HG03378 (cell line): ENCODE measurements at regions not wholly inside any gene's neighbourhood (a gene's known extent, or its start where the extent isn't known, plus 50 kb on each side); places are given as distances from the start of the nearest gene placed in this dataset.
"Not testable (repeated sequence)": the region's sequence is repeated elsewhere in the genome, so short reads cannot be mapped to it uniquely, and the experiment has no call there.

Experiments used
- ATAC-seq: cut with Tn5 transposase; IDR thresholded peaks from one replicate; pipeline ENCODE4 v1.9.1; 2021; ENCODE audit warnings: mild to moderate bottlenecking, moderate library complexity; ENCODE audit not compliant: unreplicated experiment

- no peak for ATAC-seq
These were observed 276.4 kb upstream of the COBL start for GRCh38 chr7:51592842-51593599.

DNA sequence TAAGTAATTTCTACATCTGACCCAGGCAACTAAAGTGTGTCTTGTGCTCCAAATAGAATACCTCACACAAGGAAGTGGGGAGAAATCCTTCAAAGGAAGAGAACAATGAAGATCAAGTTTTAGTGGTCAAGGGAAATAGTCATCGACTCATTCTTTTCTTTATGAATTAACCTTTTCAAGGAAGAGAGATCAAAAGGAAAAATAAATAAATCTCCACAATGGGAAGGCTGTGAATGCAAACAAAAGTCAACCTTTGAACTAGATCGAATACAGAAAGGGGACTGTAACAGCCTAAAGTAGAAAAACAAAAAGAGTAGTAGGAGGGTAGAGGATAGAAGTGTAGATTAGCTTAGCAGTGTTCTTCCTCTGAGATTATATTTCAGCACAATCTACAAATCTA lies 274.6 kb upstream of the COBL start:
- ATAC-seq = no peak

- no peak for ATAC-seq
These were observed 274.1 kb upstream of the COBL start for GRCh38 chr7:51590746-51591145.

DNA sequence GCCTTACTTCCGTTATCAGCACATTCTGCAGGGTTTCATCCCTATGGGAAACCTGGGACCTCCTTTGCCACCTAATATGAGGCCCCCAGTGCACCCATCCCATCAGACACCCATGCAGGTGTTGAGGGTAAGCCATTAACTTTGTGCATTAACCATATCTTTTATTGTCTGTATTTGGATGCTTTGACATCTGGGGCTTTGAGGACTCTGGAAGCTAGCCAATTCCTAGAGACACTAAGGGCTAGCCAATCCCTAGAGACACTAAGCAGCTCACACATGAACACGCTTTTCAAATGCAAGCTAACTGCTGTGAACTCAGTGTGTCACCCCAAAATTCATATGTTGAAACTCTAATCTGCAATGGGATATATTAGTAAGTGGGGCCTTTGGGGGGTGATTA lies 272.5 kb upstream of the COBL start:
- ATAC-seq = no peak

DNA sequence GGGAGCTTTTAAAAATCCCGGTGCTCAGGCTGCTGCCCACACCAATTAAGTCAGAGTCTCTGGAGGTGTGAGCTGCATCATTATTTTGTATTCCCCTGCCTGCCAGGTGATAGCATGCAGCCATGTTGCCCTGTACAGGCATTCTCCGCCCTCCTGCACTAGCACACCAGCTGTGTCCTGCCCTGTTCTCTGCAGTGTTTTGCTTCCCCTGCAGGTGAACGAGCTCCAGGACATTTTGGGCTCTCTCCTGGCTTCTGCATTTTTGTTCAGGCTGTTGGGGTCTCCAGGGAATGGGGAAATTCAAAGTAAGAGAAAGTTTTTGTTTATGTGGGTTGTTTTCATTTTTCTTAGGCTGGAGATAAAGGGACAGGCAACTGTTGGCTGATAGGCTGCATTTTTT lies 271.0 kb upstream of the COBL start:
- no peak for ATAC-seq

DNA sequence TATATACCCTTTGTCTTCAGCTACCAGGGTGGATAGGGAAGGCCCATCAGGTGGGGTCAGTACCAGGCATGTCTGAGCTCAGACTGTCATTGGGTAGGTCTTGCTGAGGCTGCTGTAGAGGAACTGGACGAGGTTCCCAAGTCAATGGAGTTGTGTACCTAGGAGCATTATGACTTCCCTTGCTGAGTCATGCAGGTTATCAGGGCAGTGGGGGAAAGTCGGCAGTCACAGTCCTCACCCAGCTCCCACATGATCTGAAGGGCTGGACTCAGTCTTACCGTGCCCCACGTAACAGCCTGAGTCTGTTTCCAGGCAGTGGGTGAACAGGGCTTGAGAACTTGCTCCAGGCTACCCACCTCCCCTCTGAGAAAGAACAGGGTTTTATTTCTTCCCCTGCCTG lies 260.8 kb upstream of the COBL start:
- no peak for ATAC-seq

GRCh38 chr7:51569581-51569980 lies 253.0 kb upstream of the COBL start:
- no peak for ATAC-seq

GRCh38 chr7:51569176-51569575 lies 252.6 kb upstream of the COBL start:
- ATAC-seq = no peak

- ATAC-seq = no peak
These were observed 234.5 kb upstream of the COBL start for GRCh38 chr7:51551070-51551469.

GRCh38 chr7:51545131-51545530 lies 228.5 kb upstream of the COBL start:
- no peak for ATAC-seq

DNA sequence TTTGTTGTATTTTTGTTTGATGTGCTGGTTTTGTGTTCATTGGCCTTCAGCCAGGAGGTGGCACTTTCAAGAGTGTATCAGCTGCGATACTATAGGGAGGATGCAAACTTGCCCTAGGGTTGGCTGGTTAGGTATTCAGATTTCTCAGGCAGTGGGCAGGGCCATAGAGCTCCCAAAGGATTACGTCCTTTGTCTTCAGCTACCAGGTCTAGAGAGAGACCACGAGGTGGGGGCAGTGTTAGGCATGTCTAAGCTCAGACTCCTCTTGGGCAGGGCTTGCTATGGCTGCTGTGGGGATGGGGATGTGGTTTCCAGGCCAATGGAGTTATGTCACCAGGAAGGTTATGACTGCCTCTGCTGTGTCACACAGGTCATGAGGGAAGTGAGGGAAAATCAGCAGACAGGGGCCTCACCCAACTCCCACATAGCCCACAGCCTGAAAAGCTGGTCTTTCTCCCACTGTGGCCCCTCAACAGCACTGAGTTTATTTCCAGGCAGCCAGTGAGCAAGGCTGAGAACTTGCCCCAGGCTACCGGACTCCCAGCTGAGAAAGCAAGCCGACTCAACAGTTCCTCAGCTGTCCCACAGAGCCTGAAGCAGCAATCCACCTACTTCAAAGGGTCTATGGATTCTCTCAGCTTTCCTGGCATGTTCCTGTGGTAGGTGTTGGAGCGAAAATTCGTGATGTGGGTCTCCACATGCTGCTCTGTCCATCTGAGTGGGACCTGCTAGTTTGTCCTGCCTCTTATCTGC lies 227.4 kb upstream of the COBL start:
- no peak for ATAC-seq

DNA sequence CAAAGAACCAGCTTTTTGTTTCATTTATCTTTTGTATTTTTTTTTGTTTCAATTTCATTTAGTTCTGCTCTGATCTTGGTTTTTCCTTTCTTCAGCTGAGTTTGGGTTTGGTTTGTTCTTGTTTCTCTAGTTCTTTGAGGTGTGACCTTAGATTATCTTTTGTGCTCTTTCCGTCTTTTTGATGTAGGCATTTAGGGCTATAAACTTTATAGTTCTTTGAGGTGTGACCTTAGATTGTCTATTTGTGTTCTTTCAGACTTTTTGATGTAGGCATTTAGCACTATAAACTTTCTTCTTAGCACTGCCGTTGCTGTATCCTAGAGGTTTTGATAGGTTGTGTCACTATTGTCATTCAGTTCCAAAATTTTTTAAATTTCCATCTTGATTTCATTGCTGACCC lies 224.3 kb upstream of the COBL start:
- ATAC-seq = not testable (repeated sequence)

GRCh38 chr7:51539840-51540239 lies 223.2 kb upstream of the COBL start:
- no peak for ATAC-seq

DNA sequence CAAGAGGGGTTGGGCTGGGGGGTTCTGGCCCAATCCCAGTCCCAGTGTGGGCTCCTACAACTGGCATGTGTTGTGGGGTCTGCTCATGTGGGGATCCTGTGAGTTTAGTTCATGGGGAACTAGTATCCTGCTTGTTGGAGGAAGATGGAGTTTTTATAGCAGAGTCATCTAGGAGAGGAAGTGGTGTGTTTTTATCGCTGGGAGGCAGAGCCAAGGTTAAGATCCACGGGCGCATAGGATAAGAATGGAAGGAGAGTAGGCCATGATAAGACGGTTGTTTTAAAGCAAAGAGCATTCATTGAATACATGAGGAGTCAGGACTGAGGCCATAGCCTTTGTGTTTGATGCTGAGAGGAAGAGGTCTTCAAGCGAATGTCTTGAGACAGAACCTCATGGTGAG lies 211.6 kb upstream of the COBL start:
- no peak for ATAC-seq

DNA sequence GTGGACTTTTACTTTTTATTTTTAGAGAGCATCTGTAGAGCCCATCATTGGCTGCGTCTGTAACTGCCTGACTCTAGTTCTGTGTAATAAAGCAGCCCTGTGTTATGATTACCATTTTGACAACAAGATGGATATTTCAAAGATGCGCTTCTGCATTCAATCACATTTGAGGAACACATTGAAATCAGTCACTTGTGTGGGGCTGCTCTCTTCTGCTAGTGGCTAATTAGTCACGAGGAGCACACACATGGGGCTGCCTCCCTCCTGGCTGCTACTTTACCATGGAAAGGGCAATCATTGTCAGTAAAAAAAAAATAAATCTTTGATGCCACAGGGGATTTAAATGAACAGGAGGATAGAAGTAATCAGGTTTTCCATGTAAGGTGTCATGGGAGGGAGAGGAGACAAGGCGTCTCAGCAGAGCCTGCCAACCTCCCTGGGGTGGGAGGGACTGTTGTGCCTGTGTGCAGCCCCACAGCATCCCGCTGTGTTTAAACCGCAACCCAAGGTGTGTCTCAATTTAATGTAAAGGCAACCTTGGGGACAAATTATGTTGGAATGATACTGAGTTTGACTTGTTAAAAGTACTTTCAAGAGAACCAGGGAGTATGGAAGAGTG lies 205.2 kb upstream of the COBL start:
- no peak for ATAC-seq

- ATAC-seq = no peak
These were observed 204.4 kb upstream of the COBL start for GRCh38 chr7:51521054-51521453.

- no peak for ATAC-seq
These were observed 202.0 kb upstream of the COBL start for GRCh38 chr7:51518646-51519045.

- no peak for ATAC-seq
These were observed 200.6 kb upstream of the COBL start for GRCh38 chr7:51517187-51517586.

DNA sequence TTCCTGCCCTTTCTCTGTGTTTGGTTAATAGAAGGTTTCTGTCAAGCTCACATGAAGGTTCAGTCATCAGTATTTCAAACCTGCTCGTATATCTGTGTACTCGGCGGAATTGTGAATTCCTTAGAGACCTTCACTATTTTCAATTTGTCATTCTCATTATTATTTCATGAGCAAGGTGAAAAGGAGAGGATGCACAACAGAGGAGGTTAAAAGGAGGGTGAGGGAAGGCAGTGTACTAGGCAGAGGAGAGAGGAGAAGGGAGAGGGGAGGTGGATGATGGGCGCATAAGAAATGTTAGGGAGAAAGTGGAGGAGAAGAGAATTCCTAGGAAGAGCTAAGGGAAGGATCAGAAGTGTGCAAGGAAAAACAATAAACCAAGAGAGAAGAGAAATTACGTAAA lies 185.0 kb upstream of the COBL start:
- ATAC-seq = no peak

GRCh38 chr7:51482976-51483375 lies 166.4 kb upstream of the COBL start:
- no peak for ATAC-seq

DNA sequence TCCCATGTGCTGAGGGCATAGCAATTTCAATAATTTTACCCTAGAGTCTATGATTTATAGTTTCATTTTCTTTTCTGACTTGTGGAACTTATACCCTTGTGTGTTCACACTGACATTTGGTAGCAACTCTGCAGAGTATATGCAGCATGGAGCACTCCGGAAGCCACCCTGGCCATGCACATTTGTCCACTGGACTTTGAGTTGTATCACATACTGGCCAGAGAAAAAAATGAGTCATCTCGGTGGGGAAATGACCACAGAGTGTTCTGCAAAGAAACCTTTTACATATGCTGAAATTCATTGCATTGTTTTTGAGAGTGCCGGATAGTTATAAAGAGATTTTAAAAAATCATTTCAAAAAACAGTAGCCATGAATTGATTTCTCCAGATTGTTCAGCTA lies 164.8 kb upstream of the COBL start:
- ATAC-seq = no peak

- ATAC-seq = no peak
These were observed 161.2 kb upstream of the COBL start for GRCh38 chr7:51477819-51478218.
